GM12878 (cell line): ENCODE measurements at regions not wholly inside any gene's neighbourhood (a gene's known extent, or its start where the extent isn't known, plus 50 kb on each side); places are given as distances from the start of the nearest gene placed in this dataset.

Source experiments
- ATAC-seq: fragments of 200-7000 bp; cut with Tn5 transposase; 3 replicates; pipeline ENCODE4 v1.9.1; 2020; ENCODE audit warnings: mild to moderate bottlenecking, moderate library complexity
- BruUV-seq: library from RNA; stranded (reverse); fragments of 400-500 nt; replicated peaks from 2 replicates; lab custom pipeline; 2021; lab: Mats Ljungman, UMichigan
- CTCF ChIA-PET: fragments of 300-600 bp; sonication (Branson Sonifier 250); formaldehyde crosslinking; extraction: SDS; loops from one replicate; lab custom pipeline; 2021; ENCODE audit warnings: inconsistent platforms; lab: Yijun Ruan, JAX
- POLR2A ChIA-PET: fragments of 350-600 bp; formaldehyde crosslinking; extraction: SDS; loops from one replicate; lab custom pipeline; 2021; ENCODE audit warnings: inconsistent platforms; lab: Charles Lee
- RAD21 ChIA-PET: fragments of 300-600 bp; sonication (Branson Sonifier 250); formaldehyde crosslinking; loops from one replicate; lab custom pipeline; 2023; ENCODE audit warnings: antibody characterized with exemption; ENCODE audit not compliant: unreplicated experiment; lab: Charles Lee
- SMC1A ChIA-PET: fragments of 300-600 bp; sonication (Branson Sonifier 250); formaldehyde crosslinking; loops from one replicate; lab custom pipeline; 2023; ENCODE audit not compliant: unreplicated experiment, uncharacterized antibody; lab: Charles Lee
- DNase-seq: peaks from one replicate; pipeline ENCODE4 v3.0.0-alpha.2; 2011; ENCODE audit warnings: low read depth, low spot score
- FAIRE-seq: peaks from 3 replicates; lab custom pipeline; 2011; peaks lifted over from hg19 to GRCh38; lab: Jason Lieb, UNC
- H2AFZ ChIP-seq: 2 replicates; pipeline ENCODE4 v1.6.0; 2011; ENCODE audit warnings: low read depth, low read length, control low read depth; ENCODE audit not compliant: control insufficient read depth
- H3K27ac ChIP-seq: 2 replicates; pipeline ENCODE4 v1.5.1; 2011; ENCODE audit warnings: control low read depth; ENCODE audit not compliant: control insufficient read depth, insufficient read depth
- H3K27me3 ChIP-seq, 2 experiments: replicated peaks in 1 of 2; 2 replicates each; pipeline versions ENCODE4 v1.6.0 to v1.6.1; 2011; ENCODE audit warnings: low read length in 1 of 2; ENCODE audit not compliant: control insufficient read depth in 2 of 2, insufficient read depth in 2 of 2
- H3K36me3 ChIP-seq, 2 experiments: 2 replicates each; pipeline ENCODE4 v1.5.1; 2011; ENCODE audit warnings: low read length in 1 of 2; ENCODE audit not compliant: control insufficient read depth in 2 of 2, insufficient read depth in 2 of 2
- H3K4me1 ChIP-seq: 2 replicates; pipeline ENCODE4 v1.6.1; 2011; ENCODE audit warnings: mild to moderate bottlenecking, low read length, moderate library complexity, mixed read lengths; ENCODE audit not compliant: control insufficient read depth, insufficient read depth
- H3K4me2 ChIP-seq: 2 replicates; pipeline ENCODE4 v1.6.0; 2011; ENCODE audit warnings: control low read depth; ENCODE audit not compliant: control insufficient read depth, insufficient read depth
- H3K4me3 ChIP-seq: fragments of 200-600 bp; sonication (generic); 2 replicates; pipeline ENCODE4 v1.5.1; 2016
- H3K79me2 ChIP-seq: 2 replicates; pipeline ENCODE4 v1.6.0; 2011; ENCODE audit warnings: low read length; ENCODE audit not compliant: control insufficient read depth, insufficient read depth
- H3K9ac ChIP-seq: 2 replicates; pipeline ENCODE4 v1.8.0; 2011; ENCODE audit warnings: low read length, control low read depth, mixed read lengths; ENCODE audit not compliant: control insufficient read depth, insufficient read depth
- H3K9me3 ChIP-seq: replicated peaks from 3 replicates; pipeline ENCODE4 v1.5.1; 2011; ENCODE audit warnings: mild to moderate bottlenecking, low read length; ENCODE audit not compliant: control insufficient read depth, insufficient read depth
- H4K20me1 ChIP-seq: 2 replicates; pipeline ENCODE4 v1.6.0; 2011; ENCODE audit not compliant: control insufficient read depth, insufficient read depth
- CBX5 ChIP-seq: sonication (generic); IDR thresholded peaks from 2 replicates; pipeline ENCODE4 v1.6.1; 2016; ENCODE audit warnings: low read depth, moderate library complexity, mild to moderate bottlenecking, inconsistent platforms
- CHD1 ChIP-seq: IDR thresholded peaks from 2 replicates; pipeline ENCODE4 v1.6.1; 2012; ENCODE audit warnings: low read depth, low read length, improper control_type of control experiment
- CTCF ChIP-seq, 3 experiments: IDR thresholded peaks in 2 of 3; conservative IDR thresholded peaks in 1 of 3; 2 replicates each; pipeline ENCODE4 v1.5.1; 2011; ENCODE audit warnings: low read depth in 3 of 3, low read length in 3 of 3, mild to moderate bottlenecking in 3 of 3, control low read depth in 2 of 3, moderate library complexity in 2 of 3, inconsistent platforms in 1 of 3, mixed read lengths in 1 of 3; ENCODE audit not compliant: control insufficient read depth in 2 of 3, insufficient read depth in 1 of 3; ENCODE audit errors: extremely low read depth in 1 of 3
- IRF3 ChIP-seq: fragments of 450-650 bp; IDR thresholded peaks from 2 replicates; pipeline ENCODE4 v1.6.1; 2014; ENCODE audit warnings: mild to moderate bottlenecking
- MYC ChIP-seq: IDR thresholded peaks from 2 replicates; pipeline ENCODE4 v1.6.1; 2011; ENCODE audit warnings: mild to moderate bottlenecking, low read length, moderate library complexity, inconsistent platforms; ENCODE audit not compliant: insufficient read depth, insufficient replicate concordance, insufficient read length, severe bottlenecking
- RFX5 ChIP-seq: IDR thresholded peaks from 2 replicates; pipeline ENCODE4 v1.6.1; 2011; ENCODE audit warnings: low read depth, low read length, improper control_type of control experiment
- SUPT20H ChIP-seq: IDR thresholded peaks from 2 replicates; pipeline ENCODE4 v1.6.1; 2011; ENCODE audit warnings: low read depth, mild to moderate bottlenecking, low read length, moderate library complexity, borderline replicate concordance; ENCODE audit not compliant: control insufficient read depth
- WGBS: methylation state at CpG from one replicate; pipeline ENCODE4 v1.1.6; 2016; ENCODE audit warnings: low lambda C conversion rate; ENCODE audit not compliant: insufficient replicate concordance, insufficient coverage; ENCODE audit errors: missing lambda C conversion rate; 5-methylcytosine and 5-hydroxymethylcytosine counted together
- in situ Hi-C: fragments of 300-500 bp; cut with MboI; formaldehyde crosslinking; loops from 9 replicates; pipeline ENCODE4 v1.14.3; 2018; ENCODE audit warnings: mixed read lengths
- intact Hi-C: fragments of 100-400 bp; cut with micrococcal nuclease; formaldehyde crosslinking; loops from one replicate; pipeline ENCODE4 v1.14.2; 2022; ENCODE audit not compliant: unreplicated experiment

GRCh38 chr13:50280441-50280937, 265.2 kb downstream of the KCNRG start:
- no peak overlapping the region for H3K4me3 ChIP-seq
- no peaks in the 10 kb centered on the region; a peak in 1 of 4 replicates for H3K27me3 ChIP-seq
- CTCF ChIA-PET = no interaction called here
- no peaks in the 10 kb centered on the region for H4K20me1 ChIP-seq
- DNase-seq (no peak), FAIRE-seq (no peak)
- SMC1A ChIA-PET = no interaction called here
- no TSS peak for BruUV-seq
- in situ Hi-C loops (no loop called here), intact Hi-C loops (no loop called here)
- 84% methylated on average over 4 of the region's 4 CpGs for WGBS
- no peak overlapping the region for H3K9ac ChIP-seq
- no peaks in the 10 kb centered on the region for H3K79me2 ChIP-seq
- POLR2A ChIA-PET = no interaction called here
- no peak overlapping the region for H3K4me2 ChIP-seq
- H3K27ac ChIP-seq = no peak overlapping the region
- no peak overlapping the region for H2AFZ ChIP-seq
- H3K4me1 ChIP-seq = peaks cover 12% of the 10 kb centered on the region
- no peaks in the 10 kb centered on the region for H3K36me3 ChIP-seq
- no peaks in the 10 kb centered on the region; the same call in 2 of the 3 replicates for H3K9me3 ChIP-seq
- TF ChIP-seq IRF3 (no peak), CBX5 (no peak), CTCF (IDR thresholded peaks at IDR 0.05 in 2 of 3, conservative IDR thresholded peaks at IDR 0.05 in 1 of 3; ENCODE audit: control insufficient read depth in 2 of 3, extremely low read depth in 1 of 3, insufficient read depth in 1 of 3, low read depth in 3 of 3, low read length in 3 of 3) (no peak), MYC (no peak), SUPT20H (no peak), CHD1 (no peak), RFX5 (no peak)
- TF ChIP-seq, all 136 proteins: peak for 0
- ATAC-seq = no peak
- RAD21 ChIA-PET = no interaction called here
